HG02943 (cell line): ENCODE measurements at regions not wholly inside any gene's neighbourhood (a gene's known extent, or its start where the extent isn't known, plus 50 kb on each side); places are given as distances from the start of the nearest gene placed in this dataset.
"Not testable (repeated sequence)": the region's sequence is repeated elsewhere in the genome, so short reads cannot be mapped to it uniquely, and the experiment has no call there.

Experiments
- ATAC-seq: cut with Tn5 transposase; IDR thresholded peaks from one replicate; pipeline ENCODE4 v1.9.1; 2021; ENCODE audit warnings: mild to moderate bottlenecking, low read depth, moderate library complexity; ENCODE audit not compliant: unreplicated experiment

- ATAC-seq, result no peak
Observed at GRCh38 chr7:17078298-17078697, 196.5 kb upstream of the AGR3 start.

DNA sequence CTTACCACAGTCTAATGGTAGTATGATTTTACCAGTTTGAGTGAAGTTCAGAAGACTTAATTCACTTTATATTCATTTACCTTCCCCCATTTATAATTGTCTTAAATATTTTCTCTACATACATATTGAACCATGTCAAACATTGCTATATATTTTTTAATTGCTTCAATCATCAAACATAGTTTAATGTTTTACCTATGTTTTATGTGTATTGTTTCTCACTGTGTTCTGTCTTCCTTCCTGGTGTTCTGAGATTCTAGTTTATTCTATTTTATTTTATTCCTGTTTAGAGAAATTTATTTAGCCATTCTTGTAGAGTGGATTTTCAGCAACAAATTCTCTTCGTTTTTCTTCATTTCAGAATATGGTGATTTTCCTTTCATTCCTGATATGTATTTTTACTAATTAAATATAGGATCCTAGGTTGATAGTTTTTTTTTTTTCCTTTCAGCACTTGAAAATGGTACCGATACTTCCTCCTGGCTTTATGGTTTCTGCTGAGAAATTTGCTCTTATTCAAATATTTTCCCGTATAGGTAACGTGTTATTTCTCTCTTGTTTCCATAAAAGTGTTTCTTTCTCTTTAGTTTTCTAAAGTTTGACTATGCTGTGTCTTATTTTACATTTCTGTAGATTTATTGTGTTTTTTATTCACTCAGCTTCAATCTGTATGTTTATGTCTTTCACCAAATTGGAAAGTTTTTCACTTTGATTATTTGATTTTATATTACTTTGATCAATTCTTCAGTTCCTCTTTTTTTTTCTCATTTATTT lies 201.8 kb upstream of the AGR3 start:
- ATAC-seq, result no peak

DNA sequence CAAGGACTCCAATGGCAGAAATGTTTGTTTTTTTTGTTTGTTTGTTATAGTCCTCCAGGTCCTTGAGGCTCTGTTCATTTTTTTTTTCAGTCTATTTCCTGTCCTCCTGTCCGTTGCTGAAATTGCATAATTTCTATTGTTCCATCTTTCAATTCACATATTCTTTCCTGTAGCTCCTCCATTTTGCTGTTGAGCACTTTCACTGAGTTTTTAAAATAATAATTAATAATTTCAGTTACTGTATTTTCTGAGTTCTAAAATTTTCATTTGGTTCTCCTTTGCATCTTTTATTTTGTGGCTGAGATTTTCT lies 202.3 kb upstream of the AGR3 start:
- no peak for ATAC-seq

DNA sequence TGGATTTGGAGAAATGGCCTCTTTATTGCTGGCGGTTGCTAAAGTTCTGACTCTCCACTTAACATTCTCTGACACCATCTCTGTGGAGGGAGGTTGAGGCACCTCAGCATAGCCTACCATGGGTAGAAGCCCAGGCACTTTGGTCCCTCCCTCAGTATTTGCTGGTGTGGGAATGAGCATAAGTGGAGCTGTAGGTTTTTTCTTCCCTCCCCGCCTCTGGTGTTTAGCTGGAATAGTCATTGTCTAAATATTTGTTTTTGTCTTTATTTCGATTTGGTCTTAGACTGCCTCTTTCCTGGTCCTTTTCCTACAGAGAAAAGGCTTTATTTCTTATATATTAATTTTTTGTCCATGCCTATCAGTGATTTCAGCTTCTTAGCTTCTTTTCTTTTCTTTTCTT lies 203.4 kb upstream of the AGR3 start:
- no peak for ATAC-seq

- no peak for ATAC-seq
Observed at GRCh38 chr7:17086403-17086802, 204.6 kb upstream of the AGR3 start.

GRCh38 chr7:17090751-17091150 lies 207.7 kb upstream of the AHR start:
- ATAC-seq, result no peak

- ATAC-seq, result no peak
Observed at GRCh38 chr7:17093461-17093860, 205.0 kb upstream of the AHR start.

GRCh38 chr7:17094963-17095574 lies 203.4 kb upstream of the AHR start:
- ATAC-seq, result no peak

- no peak for ATAC-seq
Observed at GRCh38 chr7:17095931-17096330, 202.5 kb upstream of the AHR start.

- no peak for ATAC-seq
Observed at GRCh38 chr7:17097668-17098297, 200.7 kb upstream of the AHR start.

GRCh38 chr7:17098515-17098914 lies 199.9 kb upstream of the AHR start:
- no peak for ATAC-seq

DNA sequence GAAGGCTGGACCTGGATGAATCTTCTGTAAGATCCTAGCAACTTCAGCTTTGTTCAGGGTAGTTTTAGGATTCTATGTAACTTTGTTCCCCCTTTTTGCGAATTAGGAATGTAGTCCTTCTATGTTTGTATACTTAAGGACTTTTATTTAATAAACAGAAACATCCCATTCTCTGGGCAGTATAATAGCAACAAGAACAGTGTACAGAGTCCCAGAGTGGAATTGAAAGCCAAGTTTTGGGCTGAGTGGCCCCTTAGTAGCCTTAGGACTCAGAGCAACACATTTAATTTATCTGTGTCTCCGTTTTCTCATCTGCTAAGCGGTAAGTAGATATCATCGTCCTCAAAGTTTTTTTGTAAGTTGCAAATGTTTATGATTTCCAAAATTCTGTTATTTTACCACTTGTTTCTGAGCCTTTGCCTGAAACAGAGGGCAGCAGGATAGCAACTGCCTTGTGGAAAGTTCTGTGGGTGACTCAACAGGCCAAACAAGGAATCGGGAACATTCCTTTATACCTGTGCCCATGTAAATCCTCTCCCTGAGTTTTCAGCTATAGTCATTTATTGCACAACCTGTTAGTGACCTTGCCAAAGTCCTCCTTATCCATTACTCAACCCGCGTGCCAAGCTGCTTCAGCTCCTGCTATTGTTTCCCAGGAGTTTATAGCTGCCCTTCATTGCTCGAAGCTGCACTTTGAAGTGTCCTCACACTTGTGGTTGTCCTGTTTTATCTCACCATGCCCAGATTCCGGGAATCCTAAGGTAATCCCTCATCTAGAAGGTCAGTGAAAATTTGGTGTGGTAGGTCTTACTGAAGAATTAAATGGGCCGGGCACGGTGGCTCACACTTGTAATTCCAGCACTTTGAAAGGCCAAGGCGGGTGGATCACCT lies 199.1 kb upstream of the AHR start:
- no peak for ATAC-seq

DNA sequence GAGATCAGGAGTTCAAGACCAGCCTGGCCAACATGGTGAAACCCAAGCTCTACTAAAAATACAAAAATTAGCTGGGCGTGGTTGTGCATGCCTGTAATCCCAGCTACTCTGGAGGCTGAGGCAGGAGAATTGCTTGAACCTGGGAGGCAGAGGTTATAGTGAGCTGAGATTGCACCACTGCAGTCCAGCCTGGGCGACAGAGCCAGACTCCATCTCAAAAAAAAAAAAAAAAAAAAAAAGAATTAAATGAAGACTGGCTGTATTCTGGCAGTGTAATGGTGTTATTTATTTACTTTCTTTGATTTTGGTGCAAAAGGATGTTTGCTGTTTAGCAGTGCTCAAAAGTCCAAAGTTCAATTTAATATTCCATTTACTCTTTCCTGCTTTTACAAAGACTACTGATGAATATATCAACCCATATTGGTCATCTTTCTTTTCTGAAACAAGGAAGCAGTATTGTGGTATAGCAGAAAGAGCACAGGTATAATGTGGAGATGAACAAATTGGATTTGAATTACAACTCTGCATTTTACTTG lies 198.4 kb upstream of the AHR start:
- ATAC-seq, result not testable (repeated sequence)

- no peak for ATAC-seq
Observed at GRCh38 chr7:17101207-17101696, 197.2 kb upstream of the AHR start.

GRCh38 chr7:17103170-17103569 lies 195.3 kb upstream of the AHR start:
- ATAC-seq, result no peak

DNA sequence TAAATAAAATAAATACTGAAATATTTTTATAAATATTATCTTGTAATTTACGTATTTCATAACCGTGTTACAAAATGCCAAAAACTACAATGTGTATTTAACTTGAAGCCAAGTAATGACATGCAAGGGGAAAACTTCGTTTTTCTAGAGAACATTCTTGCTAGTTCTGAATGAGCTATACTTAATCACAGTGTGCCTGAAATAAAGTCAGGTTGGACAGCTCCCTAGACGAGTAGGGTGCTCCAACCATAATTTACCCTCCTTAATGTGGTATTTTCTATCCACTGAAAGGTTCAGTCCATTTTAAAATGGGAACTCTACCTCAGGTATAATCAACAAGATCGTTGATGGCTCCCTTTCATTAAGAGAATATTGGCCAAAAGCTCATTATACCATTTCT lies 194.5 kb upstream of the AHR start:
- ATAC-seq, result no peak

GRCh38 chr7:17104419-17104818 lies 194.0 kb upstream of the AHR start:
- no peak for ATAC-seq

GRCh38 chr7:17105701-17106100 lies 192.8 kb upstream of the AHR start:
- ATAC-seq, result no peak

DNA sequence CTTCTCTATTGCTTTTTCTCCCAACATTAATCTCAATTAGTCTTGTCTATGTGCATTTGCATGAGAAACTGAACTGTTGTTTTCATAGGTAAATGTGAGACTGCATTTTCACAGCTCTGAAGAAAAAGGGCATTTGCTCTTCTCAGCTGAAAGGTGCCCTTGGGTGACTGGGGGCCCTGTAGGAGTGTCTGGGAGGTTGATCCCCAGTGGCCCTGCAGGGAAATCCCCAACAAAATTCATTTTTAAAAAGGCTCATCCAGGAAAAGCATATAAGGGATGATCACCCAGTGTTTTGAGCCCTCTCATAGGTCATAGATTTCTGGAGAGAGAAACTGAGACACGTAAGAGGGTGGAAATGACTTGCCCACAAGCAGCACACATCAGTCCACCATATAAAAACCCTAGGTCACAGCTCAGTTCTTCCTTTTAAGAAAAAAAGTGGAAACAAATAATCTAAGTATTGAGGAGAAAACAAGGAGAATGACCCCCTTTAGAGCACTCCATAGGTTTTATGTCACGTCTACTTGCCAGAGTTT lies 190.3 kb upstream of the AHR start:
- no peak for ATAC-seq

DNA sequence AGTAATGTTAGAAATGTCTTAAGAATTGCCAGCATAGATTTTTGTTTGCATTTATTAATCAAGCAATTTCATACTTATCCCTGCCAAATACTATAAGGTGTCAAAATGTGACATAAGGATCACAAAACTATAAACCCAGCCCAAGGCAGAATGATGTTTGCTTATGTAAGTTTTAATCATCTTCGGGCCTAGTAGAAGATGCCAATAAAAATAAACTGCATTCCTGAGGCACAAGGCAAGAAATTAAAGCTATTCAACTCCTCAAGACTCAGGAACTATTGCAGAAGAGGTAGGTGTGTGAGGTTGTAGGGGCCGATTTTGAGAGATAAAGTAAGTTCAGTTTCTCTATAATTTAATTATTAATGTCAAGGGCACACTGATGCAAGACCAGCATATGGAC lies 189.4 kb upstream of the AHR start:
- no peak for ATAC-seq
